H1 (cell line): ENCODE measurements at regions not wholly inside any gene's neighbourhood (a gene's known extent, or its start where the extent isn't known, plus 50 kb on each side); places are given as distances from the start of the nearest gene placed in this dataset.

ENCODE experiments used
- CTCF ChIA-PET: fragments of 300-600 bp; sonication (Branson Sonifier 250); formaldehyde crosslinking; loops from one replicate; lab custom pipeline; 2021; ENCODE audit not compliant: partially characterized antibody; lab: Charles Lee
- POLR2A ChIA-PET: fragments of 300-600 bp; sonication (Branson Sonifier 250); formaldehyde crosslinking; loops from one replicate; lab custom pipeline; 2021; ENCODE audit warnings: inconsistent platforms; ENCODE audit not compliant: partially characterized antibody; lab: Charles Lee
- DNase-seq, 2 experiments: peaks; one replicate each; pipeline versions ENCODE4 v3.0.0 to v3.0.0-alpha.2; 2010 to 2022; ENCODE audit warnings: low spot score in 2 of 2, low read depth in 1 of 2, mixed read lengths in 1 of 2
- FAIRE-seq: peaks from 2 replicates; lab custom pipeline; 2011; peaks lifted over from hg19 to GRCh38; lab: Jason Lieb, UNC
- H2AFZ ChIP-seq: 2 replicates; pipeline ENCODE4 v1.8.1; 2012; ENCODE audit warnings: low read length, inconsistent platforms
- H2AK5ac ChIP-seq: 2 replicates; pipeline ENCODE4 v1.6.1; 2013; ENCODE audit warnings: low read depth, low read length
- H2BK120ac ChIP-seq: replicated peaks from 2 replicates; pipeline ENCODE3; 2013; ENCODE audit warnings: low read depth, low read length, inconsistent platforms
- H2BK12ac ChIP-seq: 2 replicates; pipeline ENCODE4 v1.6.1; 2013; ENCODE audit warnings: low read depth, low read length
- H2BK15ac ChIP-seq: 2 replicates; pipeline ENCODE4 v1.6.1; 2013; ENCODE audit warnings: low read length
- H2BK20ac ChIP-seq: 2 replicates; pipeline ENCODE4 v1.6.1; 2013; ENCODE audit warnings: low read length
- H2BK5ac ChIP-seq: 2 replicates; pipeline ENCODE4 v1.6.1; 2013; ENCODE audit warnings: low read depth, low read length
- H3K14ac ChIP-seq: 2 replicates; pipeline ENCODE4 v1.6.1; 2013; ENCODE audit warnings: inconsistent platforms; ENCODE audit not compliant: insufficient read length
- H3K18ac ChIP-seq: 2 replicates; pipeline ENCODE4 v1.6.1; 2013; ENCODE audit warnings: low read length; ENCODE audit errors: extremely low read depth
- H3K23ac ChIP-seq: 2 replicates; pipeline ENCODE4 v1.6.1; 2013; ENCODE audit warnings: inconsistent platforms; ENCODE audit not compliant: insufficient read length
- H3K23me2 ChIP-seq: 2 replicates; pipeline ENCODE4 v1.6.1; 2013; ENCODE audit warnings: low read depth, low read length
- H3K27ac ChIP-seq: 2 replicates; pipeline ENCODE4 v1.6.1; 2011; ENCODE audit warnings: low read depth, low read length, inconsistent platforms
- H3K27me3 ChIP-seq, 4 experiments: replicated peaks in 1 of 4; 1 replicate in 1 of 4; 2 replicates in 3 of 4; pipeline versions ENCODE4 v1.6.1 to v1.8.1; 2011 to 2013; ENCODE audit warnings: low read length in 3 of 4, mild to moderate bottlenecking in 3 of 4, inconsistent platforms in 2 of 4, mixed read lengths in 2 of 4, moderate library complexity in 1 of 4; ENCODE audit not compliant: control insufficient read depth in 3 of 4, insufficient read depth in 3 of 4; ENCODE audit errors: extremely low read depth in 1 of 4
- H3K36me3 ChIP-seq, 4 experiments: 2 replicates each; pipeline versions ENCODE4 v1.6.1 to v1.8.1; 2011 to 2013; ENCODE audit warnings: mild to moderate bottlenecking in 4 of 4, low read length in 3 of 4, moderate library complexity in 2 of 4, control low read depth in 1 of 4, inconsistent platforms in 1 of 4; ENCODE audit not compliant: insufficient read depth in 4 of 4, control insufficient read depth in 2 of 4
- H3K4ac ChIP-seq: replicated peaks from 2 replicates; pipeline ENCODE3; 2013; ENCODE audit warnings: low read length, low read depth, mixed read lengths, inconsistent platforms; ENCODE audit not compliant: insufficient read length
- H3K4me1 ChIP-seq, 4 experiments: replicated peaks in 1 of 4; 1 replicate in 1 of 4; 2 replicates in 3 of 4; pipeline versions ENCODE4 v1.6.1 to v1.8.1; 2011 to 2013; ENCODE audit warnings: low read length in 3 of 4, inconsistent platforms in 2 of 4, mixed read lengths in 1 of 4; ENCODE audit not compliant: insufficient read depth in 4 of 4, control insufficient read depth in 3 of 4
- H3K4me2 ChIP-seq, 2 experiments: 2 replicates each; pipeline versions ENCODE4 v1.6.1 to v1.8.1; 2011 to 2013; ENCODE audit warnings: low read depth in 2 of 2, low read length in 2 of 2, control low read depth in 1 of 2, inconsistent platforms in 1 of 2, mild to moderate bottlenecking in 1 of 2; ENCODE audit not compliant: insufficient read depth in 1 of 2
- H3K4me3 ChIP-seq, 4 experiments: fragments of 200-600, 300-600 bp in 1 of 4; sonication (generic), shearing (Covaris generic), sonication (Bioruptor Twin) in 1 of 4; 2 replicates each; pipeline versions ENCODE4 v1.5.1 to v1.8.1; 2011 to 2016; ENCODE audit warnings: low read length in 4 of 4, low read depth in 3 of 4, control low read depth in 2 of 4, inconsistent platforms in 2 of 4, mild to moderate bottlenecking in 2 of 4, mixed read lengths in 1 of 4, moderate library complexity in 1 of 4; ENCODE audit not compliant: insufficient read depth in 2 of 4; ENCODE audit errors: extremely low read depth in 1 of 4
- H3K56ac ChIP-seq: replicated peaks from 2 replicates; pipeline ENCODE3; 2013; ENCODE audit warnings: low read depth, mild to moderate bottlenecking, mixed read lengths, low read length, inconsistent platforms; ENCODE audit not compliant: insufficient read length
- H3K79me1 ChIP-seq: 2 replicates; pipeline ENCODE4 v1.6.1; 2013; ENCODE audit warnings: low read depth, low read length, control low read depth
- H3K79me2 ChIP-seq, 2 experiments: 2 replicates each; pipeline versions ENCODE4 v1.6.1 to v1.8.1; 2012 to 2013; ENCODE audit warnings: low read length in 2 of 2, mild to moderate bottlenecking in 2 of 2, inconsistent platforms in 1 of 2; ENCODE audit not compliant: insufficient read depth in 2 of 2, control insufficient read depth in 1 of 2
- H3K9ac ChIP-seq, 4 experiments: replicated peaks in 1 of 4; 1 replicate in 1 of 4; 2 replicates in 3 of 4; pipeline versions ENCODE4 v1.6.1 to v1.8.1; 2011 to 2013; ENCODE audit warnings: low read depth in 3 of 4, low read length in 3 of 4, control low read depth in 2 of 4, mild to moderate bottlenecking in 2 of 4, moderate library complexity in 2 of 4, inconsistent platforms in 1 of 4; ENCODE audit errors: extremely low read depth in 1 of 4
- H3K9me3 ChIP-seq, 2 experiments: 2 replicates each; pipeline versions ENCODE4 v1.6.1 to v1.8.1; 2012 to 2013; ENCODE audit warnings: mild to moderate bottlenecking in 2 of 2, moderate library complexity in 2 of 2, control low read depth in 1 of 2, inconsistent platforms in 1 of 2, low read depth in 1 of 2, low read length in 1 of 2, mixed read lengths in 1 of 2; ENCODE audit not compliant: insufficient read depth in 2 of 2
- H4K20me1 ChIP-seq, 2 experiments: replicated peaks in 1 of 2; 2 replicates each; pipeline versions ENCODE3 to v1.8.1; 2011 to 2013; ENCODE audit warnings: inconsistent platforms in 2 of 2, low read length in 2 of 2, mild to moderate bottlenecking in 1 of 2; ENCODE audit not compliant: insufficient read depth in 2 of 2, control insufficient read depth in 1 of 2
- H4K5ac ChIP-seq: 2 replicates; pipeline ENCODE4 v1.6.1; 2013; ENCODE audit warnings: low read length, low read depth, mixed read lengths, inconsistent platforms; ENCODE audit not compliant: insufficient read length
- H4K8ac ChIP-seq: 2 replicates; pipeline ENCODE4 v1.8.0; 2013; ENCODE audit warnings: mild to moderate bottlenecking, moderate library complexity, low read length, inconsistent platforms; ENCODE audit not compliant: insufficient read depth; ENCODE audit errors: extremely low read depth
- H4K91ac ChIP-seq: replicated peaks from 2 replicates; pipeline ENCODE3; 2013; ENCODE audit warnings: low read length, mixed read lengths, inconsistent platforms; ENCODE audit not compliant: insufficient read length
- CTBP2 ChIP-seq: IDR thresholded peaks from 2 replicates; pipeline ENCODE4 v1.7.0; 2011; ENCODE audit warnings: borderline replicate concordance, mild to moderate bottlenecking, moderate library complexity, mixed read lengths, low read length; ENCODE audit not compliant: insufficient read depth, insufficient read length
- GTF2F1 ChIP-seq: IDR thresholded peaks from 2 replicates; pipeline ENCODE4 v1.6.1; 2012; ENCODE audit warnings: low read depth, low read length, improper control_type of control experiment, borderline replicate concordance
- HDAC2 ChIP-seq, 2 experiments: fragments of 300-600 bp in 1 of 2; sonication (generic) in 1 of 2; IDR thresholded peaks; 2 replicates each; pipeline ENCODE4 v1.6.1; 2011 to 2012; ENCODE audit warnings: low read depth in 2 of 2, low read length in 2 of 2, mild to moderate bottlenecking in 2 of 2, moderate library complexity in 2 of 2, borderline replicate concordance in 1 of 2, inconsistent platforms in 1 of 2
- JUN ChIP-seq: IDR thresholded peaks from 2 replicates; pipeline ENCODE4 v1.6.1; 2011; ENCODE audit warnings: low read depth, mild to moderate bottlenecking, improper control_type of control experiment, low read length
- JUND ChIP-seq: IDR thresholded peaks from 2 replicates; pipeline ENCODE4 v1.6.1; 2011; ENCODE audit warnings: mild to moderate bottlenecking, improper control_type of control experiment, low read length
- KDM4A ChIP-seq: IDR thresholded peaks from one replicate; pipeline ENCODE4 v1.7.1; 2012; ENCODE audit warnings: low read depth, mild to moderate bottlenecking, moderate library complexity, low read length, inconsistent platforms; ENCODE audit not compliant: severe bottlenecking
- KDM5A ChIP-seq: fragments of 200-600 bp; IDR thresholded peaks from 2 replicates; pipeline ENCODE4 v1.7.1; 2012; ENCODE audit warnings: mild to moderate bottlenecking, low read length, inconsistent platforms, mixed read lengths
- POLR2A ChIP-seq, 2 experiments: IDR thresholded peaks; 1 replicate in 1 of 2; 2 replicates in 1 of 2; pipeline ENCODE4 v1.6.1; 2011; ENCODE audit warnings: low read depth in 2 of 2, low read length in 2 of 2, mild to moderate bottlenecking in 2 of 2; ENCODE audit errors: control extremely low read depth in 1 of 2
- POU5F1 ChIP-seq: IDR thresholded peaks from 2 replicates; pipeline ENCODE4 v1.6.1; 2011; ENCODE audit warnings: low read depth, mild to moderate bottlenecking, low read length, moderate library complexity
- SIN3A ChIP-seq, 2 experiments: IDR thresholded peaks in 1 of 2; conservative IDR thresholded peaks in 1 of 2; 2 replicates each; pipeline ENCODE4 v1.6.1; 2011 to 2012; ENCODE audit warnings: low read length in 2 of 2, improper control_type of control experiment in 1 of 2, low read depth in 1 of 2, mild to moderate bottlenecking in 1 of 2
- TAF7 ChIP-seq: optimal IDR thresholded peaks from 2 replicates; pipeline ENCODE3; 2011; ENCODE audit warnings: low read depth, mild to moderate bottlenecking, inconsistent platforms, low read length, moderate library complexity, borderline replicate concordance
- TCF12 ChIP-seq: IDR thresholded peaks from 2 replicates; pipeline ENCODE4 v1.6.1; 2011; ENCODE audit warnings: low read depth, mild to moderate bottlenecking, low read length
- TF ChIP-seq, protein P1 (sequence below): IDR thresholded peaks from 2 replicates; pipeline ENCODE4 v1.6.1; 2011; ENCODE audit warnings: low read length, improper control_type of control experiment
- TF ChIP-seq, protein P2 (sequence below): IDR thresholded peaks from 2 replicates; pipeline ENCODE4 v1.6.1; 2012; ENCODE audit warnings: inconsistent platforms

DNA sequence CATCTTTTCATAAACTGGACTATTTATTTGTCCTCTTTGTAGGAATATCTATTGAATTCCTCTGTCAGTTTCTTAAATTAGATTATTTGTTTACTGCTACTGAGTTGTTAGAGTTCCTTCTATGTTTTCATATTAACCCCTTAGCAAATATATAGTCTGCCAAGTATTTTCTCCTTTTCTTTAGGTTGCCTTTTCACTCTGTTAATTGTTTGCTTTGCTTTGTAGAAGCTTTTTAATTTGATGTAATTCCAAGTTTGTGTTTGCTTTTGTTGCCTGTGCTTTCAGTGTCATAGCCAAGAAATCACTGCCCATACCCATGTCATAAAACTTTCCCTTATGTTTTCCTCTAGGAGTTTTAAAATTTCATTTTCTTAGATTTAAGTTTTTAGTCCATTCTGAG, 256.2 kb upstream of the SEMA3A start:
- DNase-seq: no peak
- Histone ChIP-seq H3K23me2 (no peaks in the 10 kb centered on the region), H3K4ac (no peak overlapping the region), H3K18ac (no peak overlapping the region), H2BK5ac (no peak overlapping the region), H3K27ac (no peak overlapping the region), H3K27me3 (no peaks in the 10 kb centered on the region), H2BK20ac (no peak overlapping the region), H3K4me1 (no peaks in the 10 kb centered on the region), H2AFZ (no peak overlapping the region), H2BK15ac (no peak overlapping the region), H3K56ac (no peak overlapping the region), H3K4me2 (no peak overlapping the region), H3K4me3 (no peak overlapping the region), H4K8ac (no peak overlapping the region), H2BK120ac (no peak overlapping the region), H3K36me3 (no peaks in the 10 kb centered on the region), H2AK5ac (no peak overlapping the region), H3K9ac (no peak overlapping the region), H4K5ac (no peak overlapping the region), H4K91ac (no peak overlapping the region), H3K23ac (no peak overlapping the region), H3K79me2 (no peaks in the 10 kb centered on the region), H4K20me1 (no peaks in the 10 kb centered on the region), H3K9me3 (peaks cover 5 to 6% of the 10 kb centered on the region in 2 experiments; a peak in 2 of 4 replicates), H2BK12ac (no peak overlapping the region), H3K14ac (no peak overlapping the region), H3K79me1 (no peaks in the 10 kb centered on the region)
- FAIRE-seq: no peak
- TF ChIP-seq POU5F1 (no peak), HDAC2 (IDR thresholded peaks at IDR 0.05; ENCODE audit: borderline replicate concordance in 1 of 2, low read depth in 2 of 2, low read length in 2 of 2) (no peak), TCF12 (no peak), KDM4A (no peak), TAF7 (no peak), JUN (no peak), KDM5A (no peak), SIN3A (conservative IDR thresholded peaks at IDR 0.05 in 1 of 2, IDR thresholded peaks at IDR 0.05 in 1 of 2; ENCODE audit: low read depth in 1 of 2, low read length in 2 of 2) (no peak), CTBP2 (no peak), POLR2A (IDR thresholded peaks at IDR 0.05; ENCODE audit: control extremely low read depth in 1 of 2, low read depth in 2 of 2, low read length in 2 of 2) (no peak), JUND (no peak), GTF2F1 (no peak)
- TF ChIP-seq, protein P1, sequence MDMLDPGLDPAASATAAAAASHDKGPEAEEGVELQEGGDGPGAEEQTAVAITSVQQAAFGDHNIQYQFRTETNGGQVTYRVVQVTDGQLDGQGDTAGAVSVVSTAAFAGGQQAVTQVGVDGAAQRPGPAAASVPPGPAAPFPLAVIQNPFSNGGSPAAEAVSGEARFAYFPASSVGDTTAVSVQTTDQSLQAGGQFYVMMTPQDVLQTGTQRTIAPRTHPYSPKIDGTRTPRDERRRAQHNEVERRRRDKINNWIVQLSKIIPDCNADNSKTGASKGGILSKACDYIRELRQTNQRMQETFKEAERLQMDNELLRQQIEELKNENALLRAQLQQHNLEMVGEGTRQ: no peak
- TF ChIP-seq, protein P2, sequence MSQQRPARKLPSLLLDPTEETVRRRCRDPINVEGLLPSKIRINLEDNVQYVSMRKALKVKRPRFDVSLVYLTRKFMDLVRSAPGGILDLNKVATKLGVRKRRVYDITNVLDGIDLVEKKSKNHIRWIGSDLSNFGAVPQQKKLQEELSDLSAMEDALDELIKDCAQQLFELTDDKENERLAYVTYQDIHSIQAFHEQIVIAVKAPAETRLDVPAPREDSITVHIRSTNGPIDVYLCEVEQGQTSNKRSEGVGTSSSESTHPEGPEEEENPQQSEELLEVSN: no peak
- ChIA-PET POLR2A (no interaction called here), CTCF (interaction anchor here (1.1 kb wide), 1 partner anchor 10 kb away, joined by 3 read pairs; no protein-coding TSS in a partner anchor)
